Brain microvascular endothelial cell (primary cell): ENCODE measurements at regions not wholly inside any gene's neighbourhood (a gene's known extent, or its start where the extent isn't known, plus 50 kb on each side); places are given as distances from the start of the nearest gene placed in this dataset.

ENCODE experiments used
- DNase-seq: peaks from one replicate; pipeline ENCODE4 v3.0.0-alpha.2; 2020
- H3K27ac ChIP-seq: fragments of 250-450 bp; sonication (Bioruptor Pico); 2 replicates; pipeline ENCODE4 v1.5.1; 2020; ENCODE audit warnings: mild to moderate bottlenecking, moderate library complexity
- H3K27me3 ChIP-seq: fragments of 250-450 bp; sonication (Bioruptor Pico); replicated peaks from 2 replicates; pipeline ENCODE4 v1.5.1; 2020; ENCODE audit warnings: mild to moderate bottlenecking
- H3K36me3 ChIP-seq: fragments of 250-450 bp; sonication (Bioruptor Pico); replicated peaks from 2 replicates; pipeline ENCODE4 v1.5.1; 2020; ENCODE audit warnings: mild to moderate bottlenecking
- H3K4me3 ChIP-seq: 2 replicates; pipeline ENCODE4 v1.5.1; 2011; ENCODE audit warnings: low read depth, mild to moderate bottlenecking, control low read depth, low read length, moderate library complexity
- CTCF ChIP-seq: IDR thresholded peaks from 2 replicates; pipeline ENCODE4 v1.5.1; 2011; ENCODE audit warnings: low read depth, mild to moderate bottlenecking, moderate library complexity, low read length, control low read depth, inconsistent platforms; ENCODE audit errors: missing control alignments
- in situ Hi-C: cut with HindIII; loops from 2 replicates; pipeline ENCODE4 v1.10.0; 2017; ENCODE audit warnings: low sequenced_read_pairs, low pct_ligation_motif_present

DNA sequence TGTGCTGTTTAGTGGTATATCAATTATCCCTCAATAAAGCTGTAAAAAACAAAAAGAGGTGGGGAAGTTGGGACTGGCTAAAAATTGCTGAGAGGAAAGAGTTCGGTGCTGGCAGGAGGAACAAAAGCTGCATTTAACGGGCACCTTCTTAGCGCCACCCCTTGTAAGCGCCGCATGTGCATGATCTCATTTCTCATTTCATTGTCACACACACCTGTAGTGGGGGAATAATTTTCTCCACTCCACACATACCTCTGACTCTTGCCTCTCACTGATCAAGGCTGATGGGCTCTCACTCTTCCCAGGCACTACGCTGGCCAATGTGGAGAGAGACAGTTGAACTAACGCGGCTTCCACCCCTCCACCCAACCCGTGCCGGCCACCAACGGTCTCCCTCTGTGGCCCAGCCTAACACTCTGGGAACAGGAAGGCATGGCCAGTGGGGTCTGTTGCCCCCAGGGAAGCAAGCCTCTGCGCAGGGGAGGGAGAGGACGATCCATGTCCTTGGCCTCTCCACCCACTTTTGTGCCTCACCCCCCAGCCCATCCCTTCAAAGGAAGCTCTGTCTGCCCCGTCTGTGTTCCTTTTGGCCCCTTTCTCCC is 186.7 kb upstream of the SYT13 start:
- TF ChIP-seq CTCF, result no peak
- Histone ChIP-seq H3K27ac (no peak overlapping the region), H3K27me3 (no peaks in the 10 kb centered on the region), H3K4me3 (no peak overlapping the region), H3K36me3 (no peaks in the 10 kb centered on the region)
- DNase-seq, result no peak
- in situ Hi-C loops, result no loop called here

DNA sequence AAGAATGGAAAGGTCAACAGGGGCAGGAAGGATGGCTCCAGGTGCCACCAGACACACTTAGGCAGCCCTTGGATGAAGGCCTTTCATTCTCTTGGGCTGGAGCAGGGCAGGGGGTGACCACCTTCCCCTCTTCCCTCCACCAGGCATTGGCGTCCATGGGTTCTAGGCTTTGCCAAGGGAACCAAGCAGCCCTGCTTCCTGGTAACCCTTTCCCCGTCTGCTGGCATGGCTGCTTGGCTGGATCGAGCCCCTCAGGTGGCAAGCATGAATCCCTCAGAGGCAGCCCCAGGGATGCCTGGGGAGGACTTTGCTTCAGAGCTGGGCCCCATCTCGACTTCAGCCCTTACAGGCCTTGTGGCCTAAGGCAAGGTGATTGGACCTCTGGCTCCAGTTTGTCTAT is 185.1 kb upstream of the SYT13 start:
- TF ChIP-seq CTCF, result no peak
- Histone ChIP-seq H3K27ac (no peak overlapping the region), H3K36me3 (no peaks in the 10 kb centered on the region), H3K27me3 (no peaks in the 10 kb centered on the region), H3K4me3 (no peak overlapping the region)
- in situ Hi-C loops, result no loop called here
- no peak for DNase-seq

GRCh38 chr11:45470794-45471167 is 184.6 kb upstream of the SYT13 start:
- no peak for TF ChIP-seq CTCF
- H3K36me3 ChIP-seq, result no peaks in the 10 kb centered on the region
- H3K4me3 ChIP-seq, result no peak overlapping the region
- H3K27ac ChIP-seq, result no peak overlapping the region
- in situ Hi-C loops, result no loop called here
- no peaks in the 10 kb centered on the region for H3K27me3 ChIP-seq
- DNase-seq, result no peak

- Histone ChIP-seq H3K27me3 (no peaks in the 10 kb centered on the region), H3K4me3 (no peak overlapping the region), H3K27ac (no peak overlapping the region), H3K36me3 (no peaks in the 10 kb centered on the region)
- no peak for TF ChIP-seq CTCF
- in situ Hi-C loops, result no loop called here
- peak; percentile 1 for DNase-seq
Measured at GRCh38 chr11:45470151-45470793, 184.1 kb upstream of the SYT13 start.

DNA sequence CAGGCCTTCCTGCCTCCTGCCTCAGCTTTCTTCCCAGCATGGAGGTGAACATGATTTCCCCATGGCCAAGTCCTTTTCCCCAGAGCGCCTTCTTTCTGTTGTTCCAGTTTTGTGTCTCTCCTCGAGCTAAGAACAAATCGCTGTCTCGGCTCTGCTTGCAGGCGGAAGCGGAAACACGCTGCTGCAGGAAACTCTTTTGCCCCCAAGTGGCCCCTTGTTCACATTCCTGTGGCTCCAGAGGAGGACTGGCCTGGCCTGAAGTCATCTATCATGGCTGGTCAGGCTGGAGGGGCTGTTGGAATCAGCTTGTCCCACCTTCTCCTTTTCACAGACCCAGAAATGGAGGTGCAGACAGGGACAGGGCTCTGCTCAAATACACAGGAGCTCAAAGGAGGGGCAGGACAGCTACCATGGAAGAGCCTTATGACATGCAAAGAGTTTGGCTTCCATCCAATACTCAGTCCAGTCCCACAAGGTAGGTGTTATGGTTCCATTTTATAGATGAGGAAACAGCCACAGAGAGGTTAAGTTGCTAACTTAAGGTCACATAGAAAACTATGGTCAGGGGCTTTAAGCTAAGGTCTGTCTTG is 182.2 kb upstream of the SYT13 start:
- Histone ChIP-seq H3K27me3 (no peaks in the 10 kb centered on the region), H3K4me3 (no peak overlapping the region), H3K27ac (no peak overlapping the region), H3K36me3 (no peaks in the 10 kb centered on the region)
- peak; percentile 29 for DNase-seq
- in situ Hi-C loops, result no loop called here
- TF ChIP-seq CTCF, result no peak
